HCT116 (cell line): ENCODE measurements at regions not wholly inside any gene's neighbourhood (a gene's known extent, or its start where the extent isn't known, plus 50 kb on each side); places are given as distances from the start of the nearest gene placed in this dataset.

Source experiments
- ATAC-seq: fragments of 200-7000 bp; cut with Tn5 transposase; 2 replicates; pipeline ENCODE4 v1.9.1; 2020; ENCODE audit warnings: mild to moderate bottlenecking, moderate library complexity
- BruUV-seq: library from RNA; stranded (reverse); fragments of 400-500 nt; replicated peaks from 2 replicates; lab custom pipeline; 2021; lab: Mats Ljungman, UMichigan
- CTCF ChIA-PET: fragments of 300-600 bp; sonication (Branson Sonifier 250); formaldehyde crosslinking; loops from one replicate; lab custom pipeline; 2021; ENCODE audit warnings: antibody characterized with exemption; lab: Charles Lee
- POLR2A ChIA-PET: fragments of 300-600, 350-600 bp; sonication (Branson Sonifier 250); formaldehyde crosslinking; loops from one replicate; lab custom pipeline; 2021; ENCODE audit warnings: antibody characterized with exemption; lab: Charles Lee
- RAD21 ChIA-PET, 2 experiments: fragments of 300-600 bp; sonication (Branson Sonifier 250); formaldehyde crosslinking; loops; one replicate each; lab custom pipeline; 2023; ENCODE audit warnings: low total read pairs in 2 of 2; ENCODE audit not compliant: uncharacterized antibody in 2 of 2, unreplicated experiment in 2 of 2, low non-redundant PET in 1 of 2; lab: Charles Lee
- DNase-seq: peaks from one replicate; pipeline ENCODE4 v3.0.0-alpha.2; 2010; ENCODE audit warnings: low read depth, low spot score
- H2AFZ ChIP-seq: fragments of 200-600 bp; shearing (Covaris generic), sonication (generic); 2 replicates; pipeline ENCODE4 v1.6.1; 2017; ENCODE audit warnings: low read depth, mixed run types, mixed read lengths, antibody characterized with exemption, low read length; ENCODE audit not compliant: poor library complexity, severe bottlenecking
- H3K27ac ChIP-seq: 2 replicates; pipeline ENCODE4 v1.5.1; 2012; ENCODE audit warnings: low read depth, low read length
- H3K27me3 ChIP-seq: fragments of 200-600 bp; sonication (generic); 2 replicates; pipeline ENCODE4 v1.6.1; 2016; ENCODE audit warnings: mixed run types, low read length, mixed read lengths; ENCODE audit not compliant: insufficient read depth
- H3K36me3 ChIP-seq, 2 experiments: fragments of 200-500 bp in 1 of 2; fragments of 200-600 bp in 1 of 2; sonication (Bioruptor generic) in 1 of 2; sonication (generic) in 1 of 2; 2 replicates each; pipeline versions ENCODE4 v1.5.1 to v1.6.1; 2014 to 2016; ENCODE audit warnings: low read length in 2 of 2, inconsistent platforms in 1 of 2, mixed read lengths in 1 of 2, mixed run types in 1 of 2; ENCODE audit not compliant: insufficient read depth in 2 of 2, control insufficient read depth in 1 of 2
- H3K4me1 ChIP-seq, 2 experiments: fragments of 200-600 bp in 1 of 2; sonication (generic) in 1 of 2; 2 replicates each; pipeline versions ENCODE4 v1.5.1 to v1.6.1; 2012 to 2017; ENCODE audit warnings: low read length in 2 of 2, inconsistent platforms in 1 of 2, mild to moderate bottlenecking in 1 of 2, mixed read lengths in 1 of 2, mixed run types in 1 of 2, moderate library complexity in 1 of 2; ENCODE audit not compliant: insufficient read depth in 2 of 2, control insufficient read depth in 1 of 2
- H3K4me2 ChIP-seq: fragments of 200-600 bp; sonication (generic); 2 replicates; pipeline ENCODE4 v1.6.1; 2017; ENCODE audit warnings: mixed run types, low read length, mixed read lengths
- H3K4me3 ChIP-seq, 2 experiments: fragments of 200-600 bp in 1 of 2; sonication (generic) in 1 of 2; replicated peaks in 1 of 2; 2 replicates each; pipeline ENCODE4 v1.5.1; 2011 to 2016; ENCODE audit warnings: low read length in 2 of 2, control low read depth in 1 of 2, low read depth in 1 of 2, mild to moderate bottlenecking in 1 of 2, mixed read lengths in 1 of 2, mixed run types in 1 of 2
- H3K79me2 ChIP-seq: fragments of 200-600 bp; sonication (generic); 2 replicates; pipeline ENCODE4 v1.6.1; 2017; ENCODE audit warnings: mild to moderate bottlenecking, mixed run types, low read length, moderate library complexity, mixed read lengths; ENCODE audit not compliant: insufficient read depth
- H3K9ac ChIP-seq: fragments of 200-600 bp; sonication (generic); 2 replicates; pipeline ENCODE4 v1.6.1; 2016; ENCODE audit warnings: low read length, mixed read lengths
- H3K9me2 ChIP-seq: fragments of 200-600 bp; sonication (generic), shearing (Covaris generic); 2 replicates; pipeline ENCODE4 v1.6.1; 2017; ENCODE audit warnings: mixed run types, mild to moderate bottlenecking, moderate library complexity; ENCODE audit not compliant: insufficient read depth
- H3K9me3 ChIP-seq, 2 experiments: fragments of 200-500 bp in 1 of 2; fragments of 200-600 bp in 1 of 2; sonication (Bioruptor generic) in 1 of 2; sonication (generic) in 1 of 2; 2 replicates each; pipeline ENCODE4 v1.6.1; 2014 to 2017; ENCODE audit warnings: low read length in 2 of 2, mixed read lengths in 2 of 2, inconsistent platforms in 1 of 2, low read depth in 1 of 2, mild to moderate bottlenecking in 1 of 2, mixed run types in 1 of 2, moderate library complexity in 1 of 2; ENCODE audit not compliant: control insufficient read depth in 1 of 2, insufficient read depth in 1 of 2
- H4K20me1 ChIP-seq: fragments of 200-600 bp; sonication (generic), shearing (Covaris generic); 2 replicates; pipeline ENCODE4 v1.6.1; 2017; ENCODE audit warnings: mixed run types, mild to moderate bottlenecking, moderate library complexity; ENCODE audit not compliant: insufficient read depth
- CBX3 ChIP-seq: IDR thresholded peaks from 2 replicates; pipeline ENCODE4 v1.6.1; 2012; ENCODE audit warnings: low read depth
- CTCF ChIP-seq, 3 experiments: fragments of 200-600 bp in 1 of 3; sonication (generic) in 1 of 3; IDR thresholded peaks in 2 of 3; conservative IDR thresholded peaks in 1 of 3; 2 replicates each; pipeline ENCODE4 v1.5.1; 2012 to 2017; ENCODE audit warnings: low read depth in 2 of 3, low read length in 2 of 3, antibody characterized with exemption in 1 of 3, borderline replicate concordance in 1 of 3, control low read depth in 1 of 3, mild to moderate bottlenecking in 1 of 3, mixed read lengths in 1 of 3, mixed run types in 1 of 3, moderate library complexity in 1 of 3; ENCODE audit not compliant: insufficient read depth in 1 of 3
- EZH2 ChIP-seq: fragments of 200-600 bp; sonication (generic); IDR thresholded peaks from 2 replicates; pipeline ENCODE4 v1.6.1; 2017; ENCODE audit warnings: antibody characterized with exemption, mixed run types
- EZH2phosphoT487 ChIP-seq: fragments of 200-600 bp; IDR thresholded peaks from 2 replicates; pipeline ENCODE4 v1.6.1; 2018; ENCODE audit warnings: antibody characterized with exemption, borderline replicate concordance
- FOSL1 ChIP-seq: IDR thresholded peaks from 2 replicates; pipeline ENCODE4 v1.6.1; 2012; ENCODE audit warnings: low read depth
- JUND ChIP-seq: IDR thresholded peaks from 2 replicates; pipeline ENCODE4 v1.6.1; 2012
- POLR2A ChIP-seq: IDR thresholded peaks from 2 replicates; pipeline ENCODE4 v1.7.0; 2011; ENCODE audit warnings: borderline replicate concordance; ENCODE audit not compliant: insufficient read depth, insufficient read length; ENCODE audit errors: extremely low read depth
- POLR2AphosphoS5 ChIP-seq: IDR thresholded peaks from 2 replicates; pipeline ENCODE4 v1.6.1; 2011; ENCODE audit warnings: mild to moderate bottlenecking, low read depth, low read length, moderate library complexity
- RAD21 ChIP-seq: IDR thresholded peaks from 2 replicates; pipeline ENCODE4 v1.6.1; 2012; ENCODE audit warnings: low read depth, mild to moderate bottlenecking
- SIN3A ChIP-seq: IDR thresholded peaks from 2 replicates; pipeline ENCODE4 v1.6.1; 2012; ENCODE audit warnings: low read depth
- SP1 ChIP-seq: IDR thresholded peaks from 2 replicates; pipeline ENCODE4 v1.6.1; 2012; ENCODE audit warnings: low read depth
- SRF ChIP-seq: IDR thresholded peaks from 2 replicates; pipeline ENCODE4 v1.6.1; 2012; ENCODE audit warnings: low read depth
- TCF7L2 ChIP-seq: IDR thresholded peaks from 2 replicates; pipeline ENCODE4 v1.7.0; 2011; ENCODE audit warnings: borderline replicate concordance, inconsistent platforms; ENCODE audit not compliant: insufficient read depth, insufficient read length; ENCODE audit errors: extremely low read depth
- YY1 ChIP-seq: IDR thresholded peaks from 2 replicates; pipeline ENCODE4 v1.6.1; 2011; ENCODE audit warnings: low read length, low read depth, moderate library complexity, mild to moderate bottlenecking; ENCODE audit not compliant: insufficient replicate concordance; ENCODE audit errors: extremely low read depth
- ZBTB33 ChIP-seq: IDR thresholded peaks from 2 replicates; pipeline ENCODE4 v1.6.1; 2011; ENCODE audit warnings: mild to moderate bottlenecking, low read length, moderate library complexity; ENCODE audit not compliant: insufficient replicate concordance; ENCODE audit errors: extremely low read depth
- ZFX ChIP-seq: fragments of 450-650 bp; IDR thresholded peaks from 2 replicates; pipeline ENCODE4 v1.6.1; 2017
- ZNF274 ChIP-seq: fragments of 200-500 bp; sonication (Bioruptor generic); IDR thresholded peaks from 2 replicates; pipeline ENCODE4 v1.6.1; 2014; ENCODE audit warnings: mild to moderate bottlenecking, low read depth, low read length, inconsistent platforms
- intact Hi-C: fragments of 100-400 bp; cut with micrococcal nuclease; formaldehyde crosslinking; loops from 2 replicates; pipeline ENCODE4 v1.10.0; 2022
- TF ChIP-seq, protein P1 (sequence below): IDR thresholded peaks from 2 replicates; pipeline ENCODE4 v1.6.1; 2012; ENCODE audit warnings: low read depth
- TF ChIP-seq, protein P2 (sequence below): IDR thresholded peaks from 2 replicates; pipeline ENCODE4 v1.6.1; 2012
- TF ChIP-seq, protein P3 (sequence below): IDR thresholded peaks from 2 replicates; pipeline ENCODE4 v1.6.1; 2012

- ChIA-PET CTCF (no interaction called here), RAD21 (no interaction called here), POLR2A (no interaction called here)
- H3K4me2 ChIP-seq: no peak overlapping the region
- H4K20me1 ChIP-seq: no peaks in the 10 kb centered on the region
- TF ChIP-seq YY1 (no peak), EZH2phosphoT487 (no peak), EZH2 (no peak), JUND (no peak), CBX3 (no peak), POLR2A (no peak), SRF (no peak), SP1 (no peak), ZFX (no peak), FOSL1 (no peak), TCF7L2 (no peak), POLR2AphosphoS5 (no peak), SIN3A (no peak), CTCF (IDR thresholded peaks at IDR 0.05 in 2 of 3, conservative IDR thresholded peaks at IDR 0.05 in 1 of 3; ENCODE audit: borderline replicate concordance in 1 of 3, insufficient read depth in 1 of 3, low read depth in 2 of 3, low read length in 2 of 3) (no peak), ZNF274 (no peak), RAD21 (no peak), ZBTB33 (no peak)
- TF ChIP-seq, protein P1, sequence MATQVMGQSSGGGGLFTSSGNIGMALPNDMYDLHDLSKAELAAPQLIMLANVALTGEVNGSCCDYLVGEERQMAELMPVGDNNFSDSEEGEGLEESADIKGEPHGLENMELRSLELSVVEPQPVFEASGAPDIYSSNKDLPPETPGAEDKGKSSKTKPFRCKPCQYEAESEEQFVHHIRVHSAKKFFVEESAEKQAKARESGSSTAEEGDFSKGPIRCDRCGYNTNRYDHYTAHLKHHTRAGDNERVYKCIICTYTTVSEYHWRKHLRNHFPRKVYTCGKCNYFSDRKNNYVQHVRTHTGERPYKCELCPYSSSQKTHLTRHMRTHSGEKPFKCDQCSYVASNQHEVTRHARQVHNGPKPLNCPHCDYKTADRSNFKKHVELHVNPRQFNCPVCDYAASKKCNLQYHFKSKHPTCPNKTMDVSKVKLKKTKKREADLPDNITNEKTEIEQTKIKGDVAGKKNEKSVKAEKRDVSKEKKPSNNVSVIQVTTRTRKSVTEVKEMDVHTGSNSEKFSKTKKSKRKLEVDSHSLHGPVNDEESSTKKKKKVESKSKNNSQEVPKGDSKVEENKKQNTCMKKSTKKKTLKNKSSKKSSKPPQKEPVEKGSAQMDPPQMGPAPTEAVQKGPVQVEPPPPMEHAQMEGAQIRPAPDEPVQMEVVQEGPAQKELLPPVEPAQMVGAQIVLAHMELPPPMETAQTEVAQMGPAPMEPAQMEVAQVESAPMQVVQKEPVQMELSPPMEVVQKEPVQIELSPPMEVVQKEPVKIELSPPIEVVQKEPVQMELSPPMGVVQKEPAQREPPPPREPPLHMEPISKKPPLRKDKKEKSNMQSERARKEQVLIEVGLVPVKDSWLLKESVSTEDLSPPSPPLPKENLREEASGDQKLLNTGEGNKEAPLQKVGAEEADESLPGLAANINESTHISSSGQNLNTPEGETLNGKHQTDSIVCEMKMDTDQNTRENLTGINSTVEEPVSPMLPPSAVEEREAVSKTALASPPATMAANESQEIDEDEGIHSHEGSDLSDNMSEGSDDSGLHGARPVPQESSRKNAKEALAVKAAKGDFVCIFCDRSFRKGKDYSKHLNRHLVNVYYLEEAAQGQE: no peak
- TF ChIP-seq, protein P2, sequence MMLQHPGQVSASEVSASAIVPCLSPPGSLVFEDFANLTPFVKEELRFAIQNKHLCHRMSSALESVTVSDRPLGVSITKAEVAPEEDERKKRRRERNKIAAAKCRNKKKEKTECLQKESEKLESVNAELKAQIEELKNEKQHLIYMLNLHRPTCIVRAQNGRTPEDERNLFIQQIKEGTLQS: no peak
- TF ChIP-seq, protein P3, sequence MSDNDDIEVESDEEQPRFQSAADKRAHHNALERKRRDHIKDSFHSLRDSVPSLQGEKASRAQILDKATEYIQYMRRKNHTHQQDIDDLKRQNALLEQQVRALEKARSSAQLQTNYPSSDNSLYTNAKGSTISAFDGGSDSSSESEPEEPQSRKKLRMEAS: no peak
- H3K36me3 ChIP-seq: no peaks in the 10 kb centered on the region
- H3K27ac ChIP-seq: no peak overlapping the region
- no peaks in the 10 kb centered on the region for H3K9me3 ChIP-seq
- H2AFZ ChIP-seq: no peak overlapping the region
- H3K4me3 ChIP-seq: no peak overlapping the region
- H3K9me2 ChIP-seq: no peaks in the 10 kb centered on the region
- no peaks in the 10 kb centered on the region for H3K4me1 ChIP-seq
- no peaks in the 10 kb centered on the region for H3K79me2 ChIP-seq
- H3K27me3 ChIP-seq: no peaks in the 10 kb centered on the region
- ATAC-seq (no peak), DNase-seq (no peak)
- intact Hi-C loops: no loop called here
- no TSS peak for BruUV-seq
- no peak overlapping the region for H3K9ac ChIP-seq
These were observed 103.0 kb downstream of the RPL22L1 start for GRCh38 chr3:170766823-170767575.
